DND-41 (cell line): ENCODE measurements at regions not wholly inside any gene's neighbourhood (a gene's known extent, or its start where the extent isn't known, plus 50 kb on each side); places are given as distances from the start of the nearest gene placed in this dataset.
"Not testable (repeated sequence)": the region's sequence is repeated elsewhere in the genome, so short reads cannot be mapped to it uniquely, and the experiment has no call there.

Experiments
- ATAC-seq: fragments of 200-7000 bp; cut with Tn5 transposase; 3 replicates; pipeline ENCODE4 v1.9.1; 2021; ENCODE audit warnings: low read depth; ENCODE audit not compliant: insufficient read depth
- DNase-seq: peaks from one replicate; pipeline ENCODE4 v3.0.0-alpha.2; 2020
- H2AFZ ChIP-seq: 2 replicates; pipeline ENCODE4 v1.6.0; 2012; ENCODE audit warnings: low read depth, low read length
- H3K27ac ChIP-seq: 2 replicates; pipeline ENCODE4 v1.5.1; 2012; ENCODE audit warnings: low read length, inconsistent platforms
- H3K27me3 ChIP-seq: fragments of 200-600 bp; sonication (generic); 2 replicates; pipeline ENCODE4 v1.6.0; 2012; ENCODE audit warnings: low read length, mild to moderate bottlenecking, inconsistent platforms; ENCODE audit not compliant: insufficient read depth, poor library complexity
- H3K36me3 ChIP-seq: 2 replicates; pipeline ENCODE4 v1.5.1; 2012; ENCODE audit warnings: low read length, inconsistent platforms; ENCODE audit not compliant: insufficient read depth
- H3K4me1 ChIP-seq: 2 replicates; pipeline ENCODE4 v1.5.1; 2012; ENCODE audit warnings: mild to moderate bottlenecking, low read length; ENCODE audit not compliant: insufficient read depth
- H3K4me2 ChIP-seq: 2 replicates; pipeline ENCODE4 v1.6.0; 2012; ENCODE audit warnings: mild to moderate bottlenecking, moderate library complexity, low read length, inconsistent platforms; ENCODE audit not compliant: insufficient read depth
- H3K4me3 ChIP-seq, 2 experiments: fragments of 200-600 bp in 1 of 2; shearing (Covaris generic) in 1 of 2; 2 replicates each; pipeline ENCODE4 v1.5.1; 2012 to 2016; ENCODE audit warnings: inconsistent platforms in 2 of 2, low read length in 2 of 2, mild to moderate bottlenecking in 2 of 2, low read depth in 1 of 2, moderate library complexity in 1 of 2
- H3K79me2 ChIP-seq: 2 replicates; pipeline ENCODE4 v1.6.0; 2012; ENCODE audit warnings: low read length, inconsistent platforms; ENCODE audit not compliant: insufficient read depth
- H3K9ac ChIP-seq: 2 replicates; pipeline ENCODE4 v1.6.0; 2012; ENCODE audit warnings: low read depth, mild to moderate bottlenecking, inconsistent platforms, low read length, moderate library complexity
- H3K9me3 ChIP-seq: 2 replicates; pipeline ENCODE4 v1.5.1; 2012; ENCODE audit warnings: low read length, moderate library complexity, mild to moderate bottlenecking, inconsistent platforms; ENCODE audit not compliant: insufficient read depth, severe bottlenecking
- H4K20me1 ChIP-seq: 2 replicates; pipeline ENCODE4 v1.6.0; 2012; ENCODE audit warnings: low read length; ENCODE audit not compliant: insufficient read depth

DNA sequence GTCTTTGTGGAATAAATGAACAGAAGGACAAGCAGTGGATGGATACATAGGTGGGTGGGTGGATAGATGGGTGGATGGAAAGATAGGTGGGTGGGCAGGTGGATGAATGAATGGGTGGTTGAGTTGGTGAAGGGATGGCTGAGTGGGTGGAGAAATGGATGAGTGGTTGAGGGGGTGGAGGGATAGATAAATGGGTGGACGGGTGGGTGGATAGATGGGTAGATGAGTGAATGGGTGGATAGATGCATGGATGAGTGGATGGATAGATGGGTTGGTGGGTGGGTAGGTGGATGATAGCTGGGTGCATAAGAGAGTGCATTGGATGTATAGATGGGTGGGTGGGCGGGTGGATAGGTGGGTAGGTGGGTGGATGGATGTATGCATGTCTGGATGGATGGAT lies 63.5 kb downstream of the UNC93B1 start:
- not testable (repeated sequence) for H3K9me3 ChIP-seq, H3K27me3 ChIP-seq, ATAC-seq, DNase-seq, H3K27ac ChIP-seq, H3K36me3 ChIP-seq, H3K9ac ChIP-seq, H3K4me1 ChIP-seq, H2AFZ ChIP-seq, H4K20me1 ChIP-seq, H3K4me2 ChIP-seq, H3K4me3 ChIP-seq, H3K79me2 ChIP-seq

DNA sequence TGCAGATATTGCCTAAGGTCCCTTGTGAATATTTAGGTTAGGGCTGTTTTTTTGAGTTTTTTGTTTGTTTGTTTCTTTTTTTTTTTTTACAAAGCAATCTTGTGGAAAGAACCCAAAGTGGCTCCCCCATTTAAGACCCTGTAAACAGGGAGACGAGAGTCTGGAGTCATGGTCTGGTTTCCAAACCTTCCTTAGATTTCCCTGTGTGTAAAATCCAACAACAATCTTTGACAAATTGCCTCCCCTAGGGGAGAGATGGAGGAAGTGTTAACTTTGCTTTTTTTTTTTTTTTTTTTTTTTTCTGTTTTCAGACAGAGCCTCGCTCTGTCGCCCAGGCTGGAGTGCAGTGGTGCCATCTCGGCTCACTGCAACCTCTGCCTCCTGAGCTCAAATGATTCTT lies 64.9 kb downstream of the UNC93B1 start:
- not testable (repeated sequence) for H3K4me3 ChIP-seq, DNase-seq, H3K9me3 ChIP-seq, H3K27me3 ChIP-seq, H3K79me2 ChIP-seq, H3K27ac ChIP-seq, H3K4me1 ChIP-seq, H3K4me2 ChIP-seq, H4K20me1 ChIP-seq, ATAC-seq, H3K9ac ChIP-seq, H2AFZ ChIP-seq, H3K36me3 ChIP-seq

GRCh38 chr11:67938371-67938770 lies 65.5 kb downstream of the UNC93B1 start:
- not testable (repeated sequence) for H3K27me3 ChIP-seq, H3K4me3 ChIP-seq, H3K36me3 ChIP-seq

DNA sequence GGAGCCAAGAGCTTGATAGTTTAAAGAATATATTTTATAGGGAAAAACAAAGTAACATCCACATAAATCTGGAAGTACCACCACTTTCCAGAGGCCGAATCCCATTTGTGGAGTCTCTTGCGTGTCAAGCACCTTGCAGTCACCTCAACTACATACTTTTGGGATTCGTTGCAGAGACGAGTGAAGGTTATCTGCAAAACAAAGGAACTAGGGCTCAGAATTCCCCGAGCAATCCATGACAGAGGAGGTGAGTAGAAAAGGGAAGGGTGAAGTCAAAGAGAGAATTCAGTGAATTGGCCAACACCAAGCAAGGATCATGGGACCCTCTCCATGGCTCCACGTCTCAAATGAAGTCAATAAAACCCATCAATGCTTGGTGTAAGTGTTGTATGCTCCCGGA lies 80.3 kb downstream of the UNC93B1 start:
- not testable (repeated sequence) for H3K4me2 ChIP-seq, H3K4me1 ChIP-seq, H3K27me3 ChIP-seq, H3K36me3 ChIP-seq, H3K27ac ChIP-seq, DNase-seq, H3K4me3 ChIP-seq, H2AFZ ChIP-seq, H3K9ac ChIP-seq, H3K9me3 ChIP-seq, ATAC-seq, H3K79me2 ChIP-seq, H4K20me1 ChIP-seq

More at GRCh38 chr11:67938371-67938770, 65.5 kb downstream of the UNC93B1 start:
- not testable (repeated sequence) for DNase-seq, H3K27ac ChIP-seq, ATAC-seq, H3K79me2 ChIP-seq, H2AFZ ChIP-seq, H3K4me2 ChIP-seq, H4K20me1 ChIP-seq, H3K9me3 ChIP-seq, H3K4me1 ChIP-seq, H3K9ac ChIP-seq

GRCh38 chr11:67920546-67920945 lies 83.4 kb downstream of the UNC93B1 start:
- H3K36me3 ChIP-seq, H3K4me2 ChIP-seq, H3K4me1 ChIP-seq, H3K27ac ChIP-seq, H4K20me1 ChIP-seq, ATAC-seq, H3K9me3 ChIP-seq, H3K9ac ChIP-seq, H2AFZ ChIP-seq, H3K27me3 ChIP-seq, H3K4me3 ChIP-seq, H3K79me2 ChIP-seq: not testable (repeated sequence)
- DNase-seq = peak; percentile 28

DNA sequence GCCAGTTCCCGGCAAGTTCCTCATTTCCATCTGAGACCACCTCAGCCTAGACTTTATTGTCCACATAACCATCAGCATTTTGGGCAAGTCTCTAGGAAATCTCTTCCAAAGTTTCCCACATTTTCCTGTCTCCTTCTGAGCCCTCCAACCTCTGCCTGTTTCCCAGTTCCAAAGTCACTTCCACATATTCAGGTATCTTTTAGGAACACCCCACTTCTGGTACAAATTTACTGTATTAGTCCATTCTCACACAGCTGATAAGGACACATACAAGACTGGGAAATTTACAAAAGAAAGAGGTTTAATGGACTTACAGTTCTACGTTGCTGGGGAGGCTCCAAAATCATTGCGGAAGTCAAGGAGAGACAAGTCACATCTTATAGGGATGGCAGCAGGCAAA lies 91.7 kb downstream of the UNC93B1 start:
- not testable (repeated sequence) for H3K4me3 ChIP-seq, H3K79me2 ChIP-seq, H3K27ac ChIP-seq, H4K20me1 ChIP-seq, H3K9me3 ChIP-seq, H3K9ac ChIP-seq, H3K4me1 ChIP-seq, H3K36me3 ChIP-seq, ATAC-seq, DNase-seq, H3K27me3 ChIP-seq, H2AFZ ChIP-seq, H3K4me2 ChIP-seq
